WTC11 (cell line): ENCODE measurements at regions not wholly inside any gene's neighbourhood (a gene's known extent, or its start where the extent isn't known, plus 50 kb on each side); places are given as distances from the start of the nearest gene placed in this dataset.

Source experiments
- CBFB ChIP-seq: sonication (generic); formaldehyde crosslinking; IDR thresholded peaks from 2 replicates; pipeline ENCODE4 v1.8.1; 2022; ENCODE audit warnings: mild to moderate bottlenecking, low read depth, missing genetic modification reagents
- ELF4 ChIP-seq: sonication (generic); formaldehyde crosslinking; IDR thresholded peaks from 2 replicates; pipeline ENCODE4 v1.8.1; 2022; ENCODE audit warnings: low read depth, mild to moderate bottlenecking, moderate library complexity, missing genetic modification reagents
- ESRRA ChIP-seq: sonication (generic); formaldehyde crosslinking; IDR thresholded peaks from 2 replicates; pipeline ENCODE4 v1.8.1; 2022; ENCODE audit warnings: mild to moderate bottlenecking, missing genetic modification reagents, borderline replicate concordance
- FOXK1 ChIP-seq: sonication (generic); formaldehyde crosslinking; IDR thresholded peaks from 2 replicates; pipeline ENCODE4 v1.8.0; 2022; ENCODE audit warnings: mild to moderate bottlenecking, moderate library complexity, missing genetic modification reagents
- SMAD3 ChIP-seq: sonication (generic); formaldehyde crosslinking; IDR thresholded peaks from 2 replicates; pipeline ENCODE4 v1.8.0; 2022; ENCODE audit warnings: missing genetic modification reagents, mild to moderate bottlenecking, borderline replicate concordance
- TEAD1 ChIP-seq: sonication (generic); formaldehyde crosslinking; IDR thresholded peaks from 2 replicates; pipeline ENCODE4 v1.8.0; 2022; ENCODE audit warnings: mild to moderate bottlenecking, missing genetic modification reagents
- TEAD4 ChIP-seq: sonication (generic); formaldehyde crosslinking; IDR thresholded peaks from 2 replicates; pipeline ENCODE4 v1.8.0; 2022; ENCODE audit warnings: mild to moderate bottlenecking, missing genetic modification reagents
- USF1 ChIP-seq: sonication (generic); formaldehyde crosslinking; IDR thresholded peaks from 2 replicates; pipeline ENCODE4 v1.8.0; 2022; ENCODE audit warnings: mild to moderate bottlenecking, missing genetic modification reagents
- ZBTB21 ChIP-seq: sonication (generic); formaldehyde crosslinking; IDR thresholded peaks from 2 replicates; pipeline ENCODE4 v1.8.1; 2023; ENCODE audit warnings: mild to moderate bottlenecking, missing genetic modification reagents, borderline replicate concordance
- TF ChIP-seq, protein P1 (sequence below): fragments of 200-600 bp; IDR thresholded peaks from 2 replicates; pipeline ENCODE4 v1.8.0; 2022; ENCODE audit warnings: antibody characterized with exemption
- TF ChIP-seq, protein P2 (sequence below): sonication (generic); formaldehyde crosslinking; IDR thresholded peaks from 2 replicates; pipeline ENCODE4 v1.8.1; 2023; ENCODE audit warnings: mild to moderate bottlenecking, missing genetic modification reagents
- TF ChIP-seq, protein P3 (sequence below): sonication (generic); formaldehyde crosslinking; IDR thresholded peaks from 2 replicates; pipeline ENCODE4 v1.8.0; 2023; ENCODE audit warnings: missing genetic modification reagents, mild to moderate bottlenecking, borderline replicate concordance
- TF ChIP-seq, protein P4 (sequence below): sonication (generic); formaldehyde crosslinking; IDR thresholded peaks from 2 replicates; pipeline ENCODE4 v1.8.1; 2022; ENCODE audit warnings: missing genetic modification reagents, borderline replicate concordance

DNA sequence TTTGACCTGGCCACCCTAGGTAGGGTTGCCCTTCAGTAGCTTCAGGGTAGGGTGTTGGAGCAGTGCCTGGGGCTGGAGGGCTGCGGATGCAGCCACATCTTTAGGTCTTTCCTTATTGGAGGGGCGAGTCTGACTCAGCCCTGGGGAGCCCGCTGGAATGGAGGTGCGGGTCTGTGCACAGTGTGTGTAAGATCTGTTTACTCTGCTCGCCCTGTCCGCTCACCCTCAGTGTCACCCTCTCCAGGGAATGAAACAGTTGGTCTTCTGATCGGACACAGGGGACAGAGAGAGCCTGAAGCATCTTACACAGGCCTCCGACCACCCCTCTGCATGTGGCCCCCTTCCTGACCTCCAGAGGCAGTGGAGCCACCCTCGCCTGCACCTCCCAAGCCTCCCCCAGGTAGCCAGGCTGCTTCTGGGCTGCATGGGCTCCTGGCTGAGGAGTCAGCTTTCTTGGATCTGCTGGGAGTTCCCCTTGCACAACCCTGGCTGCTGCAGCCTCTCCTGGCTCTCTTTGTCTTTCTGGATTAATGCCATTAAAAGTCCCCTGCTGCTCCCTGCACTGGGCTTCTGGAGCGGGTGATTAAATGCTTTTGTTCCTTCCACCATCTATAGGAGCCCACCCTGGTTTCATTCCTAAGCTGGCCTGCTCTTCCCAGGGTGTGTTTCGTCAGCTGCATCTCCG is 82.6 kb downstream of the ASB1 start:
- TF ChIP-seq, protein P1, sequence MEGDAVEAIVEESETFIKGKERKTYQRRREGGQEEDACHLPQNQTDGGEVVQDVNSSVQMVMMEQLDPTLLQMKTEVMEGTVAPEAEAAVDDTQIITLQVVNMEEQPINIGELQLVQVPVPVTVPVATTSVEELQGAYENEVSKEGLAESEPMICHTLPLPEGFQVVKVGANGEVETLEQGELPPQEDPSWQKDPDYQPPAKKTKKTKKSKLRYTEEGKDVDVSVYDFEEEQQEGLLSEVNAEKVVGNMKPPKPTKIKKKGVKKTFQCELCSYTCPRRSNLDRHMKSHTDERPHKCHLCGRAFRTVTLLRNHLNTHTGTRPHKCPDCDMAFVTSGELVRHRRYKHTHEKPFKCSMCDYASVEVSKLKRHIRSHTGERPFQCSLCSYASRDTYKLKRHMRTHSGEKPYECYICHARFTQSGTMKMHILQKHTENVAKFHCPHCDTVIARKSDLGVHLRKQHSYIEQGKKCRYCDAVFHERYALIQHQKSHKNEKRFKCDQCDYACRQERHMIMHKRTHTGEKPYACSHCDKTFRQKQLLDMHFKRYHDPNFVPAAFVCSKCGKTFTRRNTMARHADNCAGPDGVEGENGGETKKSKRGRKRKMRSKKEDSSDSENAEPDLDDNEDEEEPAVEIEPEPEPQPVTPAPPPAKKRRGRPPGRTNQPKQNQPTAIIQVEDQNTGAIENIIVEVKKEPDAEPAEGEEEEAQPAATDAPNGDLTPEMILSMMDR: no peak
- TF ChIP-seq, protein P2, sequence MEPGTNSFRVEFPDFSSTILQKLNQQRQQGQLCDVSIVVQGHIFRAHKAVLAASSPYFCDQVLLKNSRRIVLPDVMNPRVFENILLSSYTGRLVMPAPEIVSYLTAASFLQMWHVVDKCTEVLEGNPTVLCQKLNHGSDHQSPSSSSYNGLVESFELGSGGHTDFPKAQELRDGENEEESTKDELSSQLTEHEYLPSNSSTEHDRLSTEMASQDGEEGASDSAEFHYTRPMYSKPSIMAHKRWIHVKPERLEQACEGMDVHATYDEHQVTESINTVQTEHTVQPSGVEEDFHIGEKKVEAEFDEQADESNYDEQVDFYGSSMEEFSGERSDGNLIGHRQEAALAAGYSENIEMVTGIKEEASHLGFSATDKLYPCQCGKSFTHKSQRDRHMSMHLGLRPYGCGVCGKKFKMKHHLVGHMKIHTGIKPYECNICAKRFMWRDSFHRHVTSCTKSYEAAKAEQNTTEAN (CRISPR knock-in tag): no peak
- no peak for TF ChIP-seq FOXK1 (CRISPR knock-in tag)
- no peak for TF ChIP-seq TEAD4 (CRISPR knock-in tag)
- TF ChIP-seq, protein P3, sequence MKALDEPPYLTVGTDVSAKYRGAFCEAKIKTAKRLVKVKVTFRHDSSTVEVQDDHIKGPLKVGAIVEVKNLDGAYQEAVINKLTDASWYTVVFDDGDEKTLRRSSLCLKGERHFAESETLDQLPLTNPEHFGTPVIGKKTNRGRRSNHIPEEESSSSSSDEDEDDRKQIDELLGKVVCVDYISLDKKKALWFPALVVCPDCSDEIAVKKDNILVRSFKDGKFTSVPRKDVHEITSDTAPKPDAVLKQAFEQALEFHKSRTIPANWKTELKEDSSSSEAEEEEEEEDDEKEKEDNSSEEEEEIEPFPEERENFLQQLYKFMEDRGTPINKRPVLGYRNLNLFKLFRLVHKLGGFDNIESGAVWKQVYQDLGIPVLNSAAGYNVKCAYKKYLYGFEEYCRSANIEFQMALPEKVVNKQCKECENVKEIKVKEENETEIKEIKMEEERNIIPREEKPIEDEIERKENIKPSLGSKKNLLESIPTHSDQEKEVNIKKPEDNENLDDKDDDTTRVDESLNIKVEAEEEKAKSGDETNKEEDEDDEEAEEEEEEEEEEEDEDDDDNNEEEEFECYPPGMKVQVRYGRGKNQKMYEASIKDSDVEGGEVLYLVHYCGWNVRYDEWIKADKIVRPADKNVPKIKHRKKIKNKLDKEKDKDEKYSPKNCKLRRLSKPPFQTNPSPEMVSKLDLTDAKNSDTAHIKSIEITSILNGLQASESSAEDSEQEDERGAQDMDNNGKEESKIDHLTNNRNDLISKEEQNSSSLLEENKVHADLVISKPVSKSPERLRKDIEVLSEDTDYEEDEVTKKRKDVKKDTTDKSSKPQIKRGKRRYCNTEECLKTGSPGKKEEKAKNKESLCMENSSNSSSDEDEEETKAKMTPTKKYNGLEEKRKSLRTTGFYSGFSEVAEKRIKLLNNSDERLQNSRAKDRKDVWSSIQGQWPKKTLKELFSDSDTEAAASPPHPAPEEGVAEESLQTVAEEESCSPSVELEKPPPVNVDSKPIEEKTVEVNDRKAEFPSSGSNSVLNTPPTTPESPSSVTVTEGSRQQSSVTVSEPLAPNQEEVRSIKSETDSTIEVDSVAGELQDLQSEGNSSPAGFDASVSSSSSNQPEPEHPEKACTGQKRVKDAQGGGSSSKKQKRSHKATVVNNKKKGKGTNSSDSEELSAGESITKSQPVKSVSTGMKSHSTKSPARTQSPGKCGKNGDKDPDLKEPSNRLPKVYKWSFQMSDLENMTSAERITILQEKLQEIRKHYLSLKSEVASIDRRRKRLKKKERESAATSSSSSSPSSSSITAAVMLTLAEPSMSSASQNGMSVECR: no peak
- no peak for TF ChIP-seq SMAD3 (CRISPR knock-in tag)
- TF ChIP-seq ZBTB21 (CRISPR knock-in tag): no peak
- TF ChIP-seq, protein P4, sequence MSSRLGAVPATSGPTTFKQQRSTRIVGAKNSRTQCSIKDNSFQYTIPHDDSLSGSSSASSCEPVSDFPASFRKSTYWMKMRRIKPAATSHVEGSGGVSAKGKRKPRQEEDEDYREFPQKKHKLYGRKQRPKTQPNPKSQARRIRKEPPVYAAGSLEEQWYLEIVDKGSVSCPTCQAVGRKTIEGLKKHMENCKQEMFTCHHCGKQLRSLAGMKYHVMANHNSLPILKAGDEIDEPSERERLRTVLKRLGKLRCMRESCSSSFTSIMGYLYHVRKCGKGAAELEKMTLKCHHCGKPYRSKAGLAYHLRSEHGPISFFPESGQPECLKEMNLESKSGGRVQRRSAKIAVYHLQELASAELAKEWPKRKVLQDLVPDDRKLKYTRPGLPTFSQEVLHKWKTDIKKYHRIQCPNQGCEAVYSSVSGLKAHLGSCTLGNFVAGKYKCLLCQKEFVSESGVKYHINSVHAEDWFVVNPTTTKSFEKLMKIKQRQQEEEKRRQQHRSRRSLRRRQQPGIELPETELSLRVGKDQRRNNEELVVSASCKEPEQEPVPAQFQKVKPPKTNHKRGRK (CRISPR knock-in tag): no peak
- no peak for TF ChIP-seq USF1
- no peak for TF ChIP-seq ESRRA (CRISPR knock-in tag)
- no peak for TF ChIP-seq CBFB
- TF ChIP-seq ELF4 (CRISPR knock-in tag): no peak
- no peak for TF ChIP-seq TEAD1
